SK-N-SH (cell line): ENCODE measurements at regions not wholly inside any gene's neighbourhood (a gene's known extent, or its start where the extent isn't known, plus 50 kb on each side); places are given as distances from the start of the nearest gene placed in this dataset.

Experiments
- FOSL2 ChIP-seq: IDR thresholded peaks from 2 replicates; pipeline ENCODE4 v1.4.0; 2012; ENCODE audit warnings: low read depth, mild to moderate bottlenecking, moderate library complexity, borderline replicate concordance
- MXI1 ChIP-seq: IDR thresholded peaks from 2 replicates; pipeline ENCODE4 v1.6.1; 2012; ENCODE audit warnings: mild to moderate bottlenecking, low read depth, low read length, improper control_type of control experiment
- NFIC ChIP-seq: IDR thresholded peaks from 2 replicates; pipeline ENCODE4 v1.4.0; 2012; ENCODE audit warnings: borderline replicate concordance
- TAF1 ChIP-seq: IDR thresholded peaks from 2 replicates; pipeline ENCODE4 v1.6.1; 2012; ENCODE audit warnings: low read depth, mild to moderate bottlenecking, low read length, moderate library complexity, borderline replicate concordance
- TF ChIP-seq, protein P1 (sequence below): fragments of 200-600 bp; sonication (generic); IDR thresholded peaks from 2 replicates; pipeline ENCODE4 v1.6.1; 2017; ENCODE audit warnings: antibody characterized with exemption, mild to moderate bottlenecking, moderate library complexity
- TF ChIP-seq, protein P2 (sequence below): fragments of 150-350 bp; IDR thresholded peaks from 2 replicates; pipeline ENCODE4 v1.6.1; 2017; ENCODE audit warnings: antibody characterized with exemption, low read length, low read depth, borderline replicate concordance
- TF ChIP-seq, protein P3 (sequence below): IDR thresholded peaks from 2 replicates; pipeline ENCODE4 v1.6.1; 2012; ENCODE audit warnings: mild to moderate bottlenecking, low read depth, low read length, moderate library complexity

DNA sequence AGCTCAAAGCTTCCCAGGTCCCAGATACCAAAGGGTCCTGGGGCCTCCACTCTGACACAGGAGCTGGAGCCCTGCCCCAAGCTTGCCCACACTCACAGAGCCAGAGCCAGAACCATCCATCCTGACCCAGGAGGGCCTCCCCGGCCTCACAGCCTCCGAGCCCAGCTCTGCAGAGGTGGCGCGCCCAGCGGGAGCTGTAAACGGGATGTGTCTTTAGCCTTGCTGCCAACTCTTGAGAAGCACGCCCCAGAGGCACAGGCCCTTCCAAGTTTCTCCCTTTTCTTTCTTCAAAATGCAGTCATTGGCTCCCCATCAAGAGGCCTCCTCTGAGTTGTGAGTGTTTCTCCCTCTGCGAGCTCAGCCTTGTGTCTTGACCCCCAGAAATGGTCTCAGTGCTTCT is 75.0 kb downstream of the PDGFA start:
- TF ChIP-seq, protein P1, sequence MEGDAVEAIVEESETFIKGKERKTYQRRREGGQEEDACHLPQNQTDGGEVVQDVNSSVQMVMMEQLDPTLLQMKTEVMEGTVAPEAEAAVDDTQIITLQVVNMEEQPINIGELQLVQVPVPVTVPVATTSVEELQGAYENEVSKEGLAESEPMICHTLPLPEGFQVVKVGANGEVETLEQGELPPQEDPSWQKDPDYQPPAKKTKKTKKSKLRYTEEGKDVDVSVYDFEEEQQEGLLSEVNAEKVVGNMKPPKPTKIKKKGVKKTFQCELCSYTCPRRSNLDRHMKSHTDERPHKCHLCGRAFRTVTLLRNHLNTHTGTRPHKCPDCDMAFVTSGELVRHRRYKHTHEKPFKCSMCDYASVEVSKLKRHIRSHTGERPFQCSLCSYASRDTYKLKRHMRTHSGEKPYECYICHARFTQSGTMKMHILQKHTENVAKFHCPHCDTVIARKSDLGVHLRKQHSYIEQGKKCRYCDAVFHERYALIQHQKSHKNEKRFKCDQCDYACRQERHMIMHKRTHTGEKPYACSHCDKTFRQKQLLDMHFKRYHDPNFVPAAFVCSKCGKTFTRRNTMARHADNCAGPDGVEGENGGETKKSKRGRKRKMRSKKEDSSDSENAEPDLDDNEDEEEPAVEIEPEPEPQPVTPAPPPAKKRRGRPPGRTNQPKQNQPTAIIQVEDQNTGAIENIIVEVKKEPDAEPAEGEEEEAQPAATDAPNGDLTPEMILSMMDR, result no peak
- no peak for TF ChIP-seq NFIC
- no peak for TF ChIP-seq TAF1
- no peak for TF ChIP-seq MXI1
- TF ChIP-seq, protein P2, sequence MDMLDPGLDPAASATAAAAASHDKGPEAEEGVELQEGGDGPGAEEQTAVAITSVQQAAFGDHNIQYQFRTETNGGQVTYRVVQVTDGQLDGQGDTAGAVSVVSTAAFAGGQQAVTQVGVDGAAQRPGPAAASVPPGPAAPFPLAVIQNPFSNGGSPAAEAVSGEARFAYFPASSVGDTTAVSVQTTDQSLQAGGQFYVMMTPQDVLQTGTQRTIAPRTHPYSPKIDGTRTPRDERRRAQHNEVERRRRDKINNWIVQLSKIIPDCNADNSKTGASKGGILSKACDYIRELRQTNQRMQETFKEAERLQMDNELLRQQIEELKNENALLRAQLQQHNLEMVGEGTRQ, result no peak
- TF ChIP-seq, protein P3, sequence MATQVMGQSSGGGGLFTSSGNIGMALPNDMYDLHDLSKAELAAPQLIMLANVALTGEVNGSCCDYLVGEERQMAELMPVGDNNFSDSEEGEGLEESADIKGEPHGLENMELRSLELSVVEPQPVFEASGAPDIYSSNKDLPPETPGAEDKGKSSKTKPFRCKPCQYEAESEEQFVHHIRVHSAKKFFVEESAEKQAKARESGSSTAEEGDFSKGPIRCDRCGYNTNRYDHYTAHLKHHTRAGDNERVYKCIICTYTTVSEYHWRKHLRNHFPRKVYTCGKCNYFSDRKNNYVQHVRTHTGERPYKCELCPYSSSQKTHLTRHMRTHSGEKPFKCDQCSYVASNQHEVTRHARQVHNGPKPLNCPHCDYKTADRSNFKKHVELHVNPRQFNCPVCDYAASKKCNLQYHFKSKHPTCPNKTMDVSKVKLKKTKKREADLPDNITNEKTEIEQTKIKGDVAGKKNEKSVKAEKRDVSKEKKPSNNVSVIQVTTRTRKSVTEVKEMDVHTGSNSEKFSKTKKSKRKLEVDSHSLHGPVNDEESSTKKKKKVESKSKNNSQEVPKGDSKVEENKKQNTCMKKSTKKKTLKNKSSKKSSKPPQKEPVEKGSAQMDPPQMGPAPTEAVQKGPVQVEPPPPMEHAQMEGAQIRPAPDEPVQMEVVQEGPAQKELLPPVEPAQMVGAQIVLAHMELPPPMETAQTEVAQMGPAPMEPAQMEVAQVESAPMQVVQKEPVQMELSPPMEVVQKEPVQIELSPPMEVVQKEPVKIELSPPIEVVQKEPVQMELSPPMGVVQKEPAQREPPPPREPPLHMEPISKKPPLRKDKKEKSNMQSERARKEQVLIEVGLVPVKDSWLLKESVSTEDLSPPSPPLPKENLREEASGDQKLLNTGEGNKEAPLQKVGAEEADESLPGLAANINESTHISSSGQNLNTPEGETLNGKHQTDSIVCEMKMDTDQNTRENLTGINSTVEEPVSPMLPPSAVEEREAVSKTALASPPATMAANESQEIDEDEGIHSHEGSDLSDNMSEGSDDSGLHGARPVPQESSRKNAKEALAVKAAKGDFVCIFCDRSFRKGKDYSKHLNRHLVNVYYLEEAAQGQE, result no peak
- no peak for TF ChIP-seq FOSL2
